Nephron progenitor cell (in vitro differentiated cells): ENCODE measurements at regions not wholly inside any gene's neighbourhood (a gene's known extent, or its start where the extent isn't known, plus 50 kb on each side); places are given as distances from the start of the nearest gene placed in this dataset.
A peak's percentile ranks its signal among the peaks of the same experiment; 100 is the strongest.

Experiments used
- DNase-seq: peaks from one replicate; pipeline ENCODE4 v3.0.0; 2021
- H3K27ac Mint-ChIP-seq: 2 replicates; pipeline ENCODE4 v1.8.0; 2021; ENCODE audit warnings: mild to moderate bottlenecking, moderate library complexity, mixed read lengths
- H3K27me3 Mint-ChIP-seq: 2 replicates; pipeline ENCODE4 v1.8.0; 2021; ENCODE audit warnings: mild to moderate bottlenecking, low read depth, mixed read lengths; ENCODE audit not compliant: poor library complexity
- H3K36me3 Mint-ChIP-seq: 2 replicates; pipeline ENCODE4 v1.8.0; 2021; ENCODE audit warnings: low read depth, mixed read lengths
- H3K4me1 Mint-ChIP-seq: 2 replicates; pipeline ENCODE4 v1.8.0; 2021; ENCODE audit warnings: mixed read lengths
- H3K4me3 Mint-ChIP-seq: 2 replicates; pipeline ENCODE4 v1.8.0; 2021; ENCODE audit warnings: mild to moderate bottlenecking, moderate library complexity, mixed read lengths
- H3K9me3 Mint-ChIP-seq: 2 replicates; pipeline ENCODE4 v1.8.0; 2021; ENCODE audit warnings: mild to moderate bottlenecking, moderate library complexity, mixed read lengths
- TF ChIP-seq, protein P1 (sequence below): fragments of 200-600 bp; sonication (generic); IDR thresholded peaks from 2 replicates; pipeline ENCODE4 v1.5.0; 2021; ENCODE audit warnings: antibody characterized with exemption

DNA sequence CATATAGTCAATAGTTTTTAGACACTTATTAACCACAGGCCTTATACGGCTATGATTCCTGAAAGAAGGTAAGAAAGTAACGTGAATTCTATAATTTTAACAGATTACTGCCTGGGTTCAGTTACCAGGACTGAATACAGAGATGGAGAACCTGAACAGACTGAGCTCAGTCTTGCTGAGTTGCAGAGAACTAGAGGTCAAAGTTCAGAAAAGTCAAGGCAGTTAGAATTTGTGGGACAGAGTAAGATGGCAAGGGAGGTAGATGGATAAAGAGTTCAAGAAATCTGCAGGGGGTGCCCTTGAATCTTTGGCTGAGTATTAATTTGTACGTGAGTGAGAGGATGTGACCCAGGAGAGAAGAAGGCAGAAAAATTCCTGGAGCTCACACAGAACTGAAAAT, 320.1 kb upstream of the MAF start:
- Mint-ChIP-seq H3K36me3 (no peaks in the 10 kb centered on the region), H3K4me3 (no peak overlapping the region), H3K9me3 (no peaks in the 10 kb centered on the region), H3K27ac (peak overlapping the region; percentile 2), H3K4me1 (peaks cover 6% of the 10 kb centered on the region), H3K27me3 (peaks cover 4% of the 10 kb centered on the region)
- DNase-seq, result no peak
- TF ChIP-seq, protein P1, sequence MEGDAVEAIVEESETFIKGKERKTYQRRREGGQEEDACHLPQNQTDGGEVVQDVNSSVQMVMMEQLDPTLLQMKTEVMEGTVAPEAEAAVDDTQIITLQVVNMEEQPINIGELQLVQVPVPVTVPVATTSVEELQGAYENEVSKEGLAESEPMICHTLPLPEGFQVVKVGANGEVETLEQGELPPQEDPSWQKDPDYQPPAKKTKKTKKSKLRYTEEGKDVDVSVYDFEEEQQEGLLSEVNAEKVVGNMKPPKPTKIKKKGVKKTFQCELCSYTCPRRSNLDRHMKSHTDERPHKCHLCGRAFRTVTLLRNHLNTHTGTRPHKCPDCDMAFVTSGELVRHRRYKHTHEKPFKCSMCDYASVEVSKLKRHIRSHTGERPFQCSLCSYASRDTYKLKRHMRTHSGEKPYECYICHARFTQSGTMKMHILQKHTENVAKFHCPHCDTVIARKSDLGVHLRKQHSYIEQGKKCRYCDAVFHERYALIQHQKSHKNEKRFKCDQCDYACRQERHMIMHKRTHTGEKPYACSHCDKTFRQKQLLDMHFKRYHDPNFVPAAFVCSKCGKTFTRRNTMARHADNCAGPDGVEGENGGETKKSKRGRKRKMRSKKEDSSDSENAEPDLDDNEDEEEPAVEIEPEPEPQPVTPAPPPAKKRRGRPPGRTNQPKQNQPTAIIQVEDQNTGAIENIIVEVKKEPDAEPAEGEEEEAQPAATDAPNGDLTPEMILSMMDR, result no peak

DNA sequence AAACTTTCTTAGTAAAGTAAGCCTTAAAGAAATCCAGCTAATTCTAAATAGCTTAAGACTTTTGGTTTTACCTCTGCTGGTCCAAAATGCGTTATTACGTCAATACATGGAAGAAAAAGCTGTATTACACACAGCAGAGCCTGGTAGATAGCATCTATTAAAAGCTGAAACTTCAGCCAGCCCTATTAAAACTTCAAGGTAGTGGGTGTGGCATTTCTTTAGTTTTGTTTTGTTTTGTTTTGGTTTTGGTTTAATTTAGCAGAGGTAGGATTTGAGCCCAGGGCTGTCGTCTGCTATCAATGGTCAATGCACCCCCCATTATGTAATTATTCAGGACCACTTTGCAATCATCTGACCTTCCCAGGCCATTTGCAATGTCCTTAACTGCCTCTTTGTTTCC, 318.4 kb upstream of the MAF start:
- no peak overlapping the region for H3K4me3 Mint-ChIP-seq
- H3K36me3 Mint-ChIP-seq, result no peaks in the 10 kb centered on the region
- TF ChIP-seq, protein P1, result no peak
- no peak overlapping the region for H3K27ac Mint-ChIP-seq
- no peaks in the 10 kb centered on the region for H3K9me3 Mint-ChIP-seq
- H3K27me3 Mint-ChIP-seq, result peaks cover under 1% of the 10 kb centered on the region
- peaks cover 6% of the 10 kb centered on the region for H3K4me1 Mint-ChIP-seq
- no peak for DNase-seq

DNA sequence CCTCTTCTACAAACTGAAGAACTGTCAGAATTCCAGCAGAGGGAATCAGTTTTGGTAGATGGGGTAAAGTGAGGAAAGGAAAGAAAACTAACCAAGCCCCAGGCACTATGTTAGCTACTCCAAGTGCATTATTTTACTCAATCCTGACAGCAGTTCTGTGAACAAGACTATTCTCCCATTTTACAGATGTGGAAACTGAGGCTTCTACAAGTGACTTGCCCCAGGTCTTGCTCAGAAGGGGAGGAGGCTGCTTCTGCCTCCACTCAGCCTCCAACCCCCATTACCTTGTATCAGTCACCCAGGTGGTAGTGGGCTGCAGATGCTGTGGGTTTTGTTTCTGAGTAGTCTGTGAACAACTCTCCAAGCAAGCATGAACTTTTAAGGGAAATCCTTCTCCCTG, 315.2 kb upstream of the MAF start:
- DNase-seq, result no peak
- H3K9me3 Mint-ChIP-seq, result no peaks in the 10 kb centered on the region

DNA sequence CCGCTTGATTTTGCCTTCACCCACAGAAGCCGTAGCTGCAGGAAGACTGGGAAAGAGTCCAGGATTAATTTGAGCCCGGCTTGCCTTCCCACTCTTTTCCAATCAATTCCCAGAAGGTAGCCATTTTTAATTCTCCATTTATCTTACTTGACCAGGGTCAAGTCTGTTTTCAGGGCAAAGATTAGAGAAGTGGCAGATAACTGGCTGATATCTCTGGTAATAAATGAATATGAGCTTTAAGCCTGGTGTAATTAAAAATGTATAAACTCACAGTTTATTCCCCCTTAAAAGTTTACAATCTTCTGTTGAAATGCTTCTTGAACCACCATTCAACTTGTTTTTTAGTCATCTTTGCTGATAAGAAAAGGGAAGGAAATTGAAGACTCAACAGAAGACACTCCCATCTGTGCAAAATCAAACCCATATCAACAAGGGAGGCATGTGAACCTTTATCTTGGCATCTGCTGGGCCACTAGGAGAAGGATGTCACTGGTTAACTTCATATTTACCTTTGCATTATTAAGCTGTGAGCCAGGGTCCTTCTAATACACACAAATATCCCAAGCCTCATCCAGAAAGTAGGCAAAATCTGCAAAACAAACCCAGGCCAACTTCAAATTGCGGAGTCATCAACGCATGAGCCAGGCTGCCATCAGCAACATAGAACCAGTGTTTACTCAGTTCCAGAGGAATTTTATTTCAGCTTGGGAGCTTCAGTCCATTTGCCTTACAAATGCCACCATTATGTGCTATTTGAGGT, 314.6 kb upstream of the MAF start:
- H3K4me1 Mint-ChIP-seq, result peaks cover 6% of the 10 kb centered on the region
- H3K27me3 Mint-ChIP-seq, result no peaks in the 10 kb centered on the region
- no peaks in the 10 kb centered on the region for H3K36me3 Mint-ChIP-seq
- no peak for DNase-seq
- no peak overlapping the region for H3K4me3 Mint-ChIP-seq
- TF ChIP-seq, protein P1, result no peak
- no peak overlapping the region for H3K27ac Mint-ChIP-seq
- no peaks in the 10 kb centered on the region for H3K9me3 Mint-ChIP-seq

More for the DNA sequence above, 315.2 kb upstream of the MAF start:
- peaks cover 3% of the 10 kb centered on the region for H3K4me1 Mint-ChIP-seq
- no peaks in the 10 kb centered on the region for H3K27me3 Mint-ChIP-seq
- H3K36me3 Mint-ChIP-seq, result no peaks in the 10 kb centered on the region
- TF ChIP-seq, protein P1, result no peak
- H3K4me3 Mint-ChIP-seq, result no peak overlapping the region
- no peak overlapping the region for H3K27ac Mint-ChIP-seq

DNA sequence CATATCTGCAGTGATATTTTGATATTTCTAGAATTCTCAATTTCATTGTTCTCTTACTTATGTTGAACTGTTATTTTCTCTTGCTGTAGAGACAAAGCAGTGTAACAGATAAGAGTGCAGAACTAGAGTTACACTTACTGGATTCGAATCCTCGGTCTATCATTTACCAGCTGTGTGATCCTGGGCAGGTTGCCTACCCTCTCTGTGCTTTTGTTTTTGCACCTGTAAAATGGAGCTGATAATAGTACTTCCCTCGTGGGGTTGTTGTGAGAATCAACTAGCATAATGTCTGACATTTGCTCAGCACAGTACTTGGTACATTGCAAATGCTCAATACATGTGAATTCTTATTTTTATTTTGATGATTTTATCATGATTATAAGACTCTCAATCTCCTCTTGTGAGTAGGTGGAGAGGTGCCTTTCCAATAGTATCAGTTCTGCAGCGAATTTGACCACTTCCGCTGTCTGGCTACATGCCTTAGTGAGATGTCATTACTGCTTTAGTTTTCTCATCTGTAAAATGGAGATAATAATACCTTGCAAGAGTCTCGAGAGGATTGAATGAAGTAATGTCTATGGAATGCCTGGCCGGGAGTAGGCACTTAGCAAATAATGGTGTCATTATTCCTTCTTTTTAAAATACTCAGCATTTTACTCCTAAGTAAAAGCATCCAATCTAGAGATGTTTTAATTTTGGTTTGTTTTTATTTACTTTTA, 312.2 kb upstream of the MAF start:
- TF ChIP-seq, protein P1, result no peak
- Mint-ChIP-seq H3K4me1 (peaks cover 13% of the 10 kb centered on the region), H3K4me3 (no peak overlapping the region), H3K36me3 (no peaks in the 10 kb centered on the region), H3K27me3 (no peaks in the 10 kb centered on the region), H3K27ac (no peak overlapping the region), H3K9me3 (no peaks in the 10 kb centered on the region)
- no peak for DNase-seq
